Colonic mucosa (tissue), 4 donors: ENCODE measurements at regions not wholly inside any gene's neighbourhood (a gene's known extent, or its start where the extent isn't known, plus 50 kb on each side); places are given as distances from the start of the nearest gene placed in this dataset.

Source experiments
- DNase-seq: peaks from one replicate; pipeline ENCODE4 v3.0.0-alpha.2; 2020
- H3K27ac ChIP-seq: fragments of 200-600 bp; one replicate; pipeline ENCODE4 v1.8.0; 2021
- H3K27me3 ChIP-seq: fragments of 200-600 bp; one replicate; pipeline ENCODE4 v1.8.0; 2021
- H3K36me3 ChIP-seq: fragments of 200-600 bp; one replicate; pipeline ENCODE4 v1.8.0; 2021
- H3K4me1 ChIP-seq: fragments of 200-600 bp; one replicate; pipeline ENCODE4 v1.8.0; 2021; ENCODE audit warnings: mild to moderate bottlenecking
- H3K4me3 ChIP-seq: fragments of 200-600 bp; one replicate; pipeline ENCODE4 v1.8.0; 2021
- H3K9ac ChIP-seq, 2 donors: one replicate each; pipeline ENCODE4 v1.7.0; 2013; ENCODE audit warnings: control low read depth in 2 of 2, low read depth in 2 of 2, low read length in 2 of 2
- H3K9me3 ChIP-seq: fragments of 200-600 bp; one replicate; pipeline ENCODE4 v1.8.0; 2021
- CTCF ChIP-seq: fragments of 200-600 bp; IDR thresholded peaks from one replicate; pipeline ENCODE4 v1.8.0; 2022; ENCODE audit warnings: antibody characterized with exemption, mild to moderate bottlenecking
- intact Hi-C: fragments of 100-400 bp; cut with DNase I; formaldehyde crosslinking; loops from one replicate; pipeline ENCODE4 v1.14.1; 2022
- donor health status: healthy.
- donor health status: DM: no; HTN: no; CAD: no.
- donor health status: DM: no; HTN: no; CAD: no.

- Histone ChIP-seq H3K4me3 (no peak overlapping the region), H3K9ac (no peak overlapping the region), H3K36me3 (no peaks in the 10 kb centered on the region), H3K27ac (no peak overlapping the region), H3K27me3 (no peaks in the 10 kb centered on the region), H3K4me1 (no peaks in the 10 kb centered on the region), H3K9me3 (no peaks in the 10 kb centered on the region)
- no peak for TF ChIP-seq CTCF
- no peak for DNase-seq
- intact Hi-C loops, result no loop called here
These were observed 490.7 kb downstream of the TOX3 start for GRCh38 chr16:52056259-52056658.

- H3K9me3 ChIP-seq, result no peaks in the 10 kb centered on the region
- H3K27ac ChIP-seq, result no peak overlapping the region
- no peaks in the 10 kb centered on the region for H3K36me3 ChIP-seq
- no peak for TF ChIP-seq CTCF
- no peaks in the 10 kb centered on the region for H3K27me3 ChIP-seq
- H3K4me3 ChIP-seq, result no peak overlapping the region
- intact Hi-C loops, result no loop called here
- no peaks in the 10 kb centered on the region for H3K4me1 ChIP-seq
- H3K9ac ChIP-seq, result no peak overlapping the region
- DNase-seq, result no peak
These were observed 491.6 kb downstream of the TOX3 start for GRCh38 chr16:52055381-52055780.

GRCh38 chr16:52054326-52054725 lies 492.6 kb downstream of the TOX3 start:
- Histone ChIP-seq H3K27ac (no peak overlapping the region), H3K4me3 (no peak overlapping the region), H3K9ac (no peak overlapping the region), H3K4me1 (no peaks in the 10 kb centered on the region), H3K36me3 (no peaks in the 10 kb centered on the region), H3K9me3 (no peaks in the 10 kb centered on the region), H3K27me3 (no peaks in the 10 kb centered on the region)
- DNase-seq, result no peak
- intact Hi-C loops, result no loop called here
- no peak for TF ChIP-seq CTCF

- TF ChIP-seq CTCF, result no peak
- H3K4me3 ChIP-seq, result no peak overlapping the region
- intact Hi-C loops, result no loop called here
- H3K4me1 ChIP-seq, result no peaks in the 10 kb centered on the region
- H3K27ac ChIP-seq, result no peak overlapping the region
- H3K9ac ChIP-seq, result no peak overlapping the region
- no peaks in the 10 kb centered on the region for H3K27me3 ChIP-seq
- H3K36me3 ChIP-seq, result no peaks in the 10 kb centered on the region
- no peaks in the 10 kb centered on the region for H3K9me3 ChIP-seq
- no peak for DNase-seq
These were observed 494.1 kb downstream of the TOX3 start for GRCh38 chr16:52052818-52053217.

GRCh38 chr16:52051414-52052172 lies 495.4 kb downstream of the TOX3 start:
- H3K4me1 ChIP-seq, result no peaks in the 10 kb centered on the region
- no peaks in the 10 kb centered on the region for H3K36me3 ChIP-seq
- no peaks in the 10 kb centered on the region for H3K9me3 ChIP-seq
- H3K9ac ChIP-seq, result no peak overlapping the region
- DNase-seq, result no peak
- H3K4me3 ChIP-seq, result no peak overlapping the region
- TF ChIP-seq CTCF, result no peak
- no peak overlapping the region for H3K27ac ChIP-seq
- H3K27me3 ChIP-seq, result no peaks in the 10 kb centered on the region
- intact Hi-C loops, result no loop called here
